RWPE1 (cell line): ENCODE measurements at regions not wholly inside any gene's neighbourhood (a gene's known extent, or its start where the extent isn't known, plus 50 kb on each side); places are given as distances from the start of the nearest gene placed in this dataset.

Source experiments
- CTCF ChIA-PET: fragments of 350-600 bp; sonication (Branson Sonifier 250); formaldehyde crosslinking; extraction: SDS; loops from one replicate; lab custom pipeline; 2021; lab: Yijun Ruan, JAX
- POLR2A ChIA-PET: fragments of 400-600 bp; formaldehyde crosslinking; extraction: SDS; loops from one replicate; lab custom pipeline; 2020; ENCODE audit warnings: antibody characterized with exemption; ENCODE audit not compliant: low non-redundant PET; lab: Yijun Ruan, JAX
- DNase-seq: peaks from one replicate; pipeline ENCODE4 v3.0.0; 2012; ENCODE audit warnings: low spot score
- H3K27ac ChIP-seq: fragments of 450-650 bp; 2 replicates; pipeline ENCODE4 v1.5.1; 2017
- TF ChIP-seq, protein P1 (sequence below): fragments of 450-650 bp; conservative IDR thresholded peaks from 2 replicates; pipeline ENCODE4 v1.5.1; 2017; ENCODE audit warnings: low read depth, mild to moderate bottlenecking

DNA sequence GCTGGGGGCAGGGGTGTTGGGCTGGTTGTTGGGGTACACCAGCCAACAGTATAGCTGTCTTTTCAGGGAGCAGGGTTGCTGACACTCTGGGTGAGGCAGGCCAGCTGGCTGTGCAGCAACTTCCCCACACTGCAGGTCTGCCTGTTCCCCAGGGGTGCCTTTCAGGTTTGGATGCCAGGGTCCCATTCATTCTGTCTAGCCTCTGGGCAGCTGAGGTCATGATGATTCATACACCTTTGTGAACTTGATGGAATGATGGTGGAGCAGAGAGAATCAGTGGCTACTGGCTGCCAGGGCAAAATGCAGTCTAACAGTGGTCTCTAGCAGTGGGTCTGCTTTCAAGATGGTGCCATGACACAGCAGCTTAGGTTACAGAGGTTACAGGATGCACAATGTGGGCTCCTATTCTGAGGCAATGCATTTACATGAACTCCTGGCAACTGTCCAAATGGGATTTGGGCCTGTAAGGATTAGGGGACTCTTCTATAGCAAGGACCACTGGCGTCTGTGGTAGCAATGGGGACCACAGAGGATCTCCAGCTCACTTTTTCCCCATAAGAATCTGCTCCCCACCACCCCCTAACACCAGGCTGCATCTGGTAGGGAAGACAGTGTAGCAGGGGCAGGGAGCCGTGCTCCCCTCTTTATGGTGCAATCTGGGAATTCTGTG, 103.7 kb downstream of the FEM1C start:
- POLR2A ChIA-PET: no interaction called here
- no peak overlapping the region for H3K27ac ChIP-seq

DNA sequence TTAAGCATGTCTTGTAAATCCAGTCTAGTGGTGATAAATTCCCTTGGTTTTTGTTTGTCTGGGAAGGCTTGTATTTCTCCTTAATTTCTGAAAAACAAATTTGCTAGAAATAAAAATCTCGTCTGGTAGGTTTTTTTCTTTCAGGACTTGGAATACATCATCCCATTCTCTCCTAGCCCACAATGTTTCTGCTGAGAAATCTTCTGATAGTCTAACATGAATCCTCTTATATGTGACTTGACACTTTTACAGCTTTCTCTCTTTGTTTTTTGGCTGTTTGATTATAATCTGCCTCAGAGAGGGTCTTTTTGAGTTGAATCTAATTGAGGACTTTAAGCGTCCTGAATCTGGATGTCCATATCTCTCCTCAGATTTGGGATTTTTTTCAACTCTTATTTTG, 104.9 kb downstream of the FEM1C start:
- ChIA-PET POLR2A (no interaction called here), CTCF (no interaction called here)
- DNase-seq: no peak
- TF ChIP-seq, protein P1, sequence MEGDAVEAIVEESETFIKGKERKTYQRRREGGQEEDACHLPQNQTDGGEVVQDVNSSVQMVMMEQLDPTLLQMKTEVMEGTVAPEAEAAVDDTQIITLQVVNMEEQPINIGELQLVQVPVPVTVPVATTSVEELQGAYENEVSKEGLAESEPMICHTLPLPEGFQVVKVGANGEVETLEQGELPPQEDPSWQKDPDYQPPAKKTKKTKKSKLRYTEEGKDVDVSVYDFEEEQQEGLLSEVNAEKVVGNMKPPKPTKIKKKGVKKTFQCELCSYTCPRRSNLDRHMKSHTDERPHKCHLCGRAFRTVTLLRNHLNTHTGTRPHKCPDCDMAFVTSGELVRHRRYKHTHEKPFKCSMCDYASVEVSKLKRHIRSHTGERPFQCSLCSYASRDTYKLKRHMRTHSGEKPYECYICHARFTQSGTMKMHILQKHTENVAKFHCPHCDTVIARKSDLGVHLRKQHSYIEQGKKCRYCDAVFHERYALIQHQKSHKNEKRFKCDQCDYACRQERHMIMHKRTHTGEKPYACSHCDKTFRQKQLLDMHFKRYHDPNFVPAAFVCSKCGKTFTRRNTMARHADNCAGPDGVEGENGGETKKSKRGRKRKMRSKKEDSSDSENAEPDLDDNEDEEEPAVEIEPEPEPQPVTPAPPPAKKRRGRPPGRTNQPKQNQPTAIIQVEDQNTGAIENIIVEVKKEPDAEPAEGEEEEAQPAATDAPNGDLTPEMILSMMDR: no peak
- H3K27ac ChIP-seq: no peak overlapping the region

More for the DNA sequence above, 103.7 kb downstream of the FEM1C start:
- TF ChIP-seq, protein P1: no peak
- CTCF ChIA-PET: interaction anchor here (0.6 kb wide), 1 partner anchor 11 kb away, joined by 4 read pairs; no protein-coding TSS in a partner anchor
- no peak for DNase-seq

DNA sequence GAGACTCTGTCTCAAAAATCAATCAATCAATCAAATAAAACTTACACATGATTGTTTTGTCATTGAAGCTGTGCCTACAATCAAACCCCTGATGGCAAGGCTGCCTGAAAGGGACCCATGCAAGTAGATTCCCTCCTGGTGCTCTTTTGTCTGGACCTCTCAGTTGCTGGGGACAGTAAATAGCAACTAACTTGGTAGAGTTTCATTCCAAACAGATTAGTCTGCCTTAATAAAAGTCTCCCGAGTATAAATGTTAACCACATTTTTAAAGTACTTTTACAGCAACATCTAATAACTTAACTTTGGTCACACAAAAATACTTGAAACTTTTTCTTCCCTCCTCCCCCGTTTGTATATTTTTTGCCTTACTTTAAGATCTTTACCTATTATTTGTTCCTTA, 105.5 kb downstream of the FEM1C start:
- H3K27ac ChIP-seq: no peak overlapping the region
- TF ChIP-seq, protein P1: no peak
- no peak for DNase-seq
- POLR2A ChIA-PET: no interaction called here
- CTCF ChIA-PET: interaction anchor here (0.6 kb wide), 2 partner anchors 32 to 65 kb away, joined by 3 to 4 read pairs; no protein-coding TSS in a partner anchor

DNA sequence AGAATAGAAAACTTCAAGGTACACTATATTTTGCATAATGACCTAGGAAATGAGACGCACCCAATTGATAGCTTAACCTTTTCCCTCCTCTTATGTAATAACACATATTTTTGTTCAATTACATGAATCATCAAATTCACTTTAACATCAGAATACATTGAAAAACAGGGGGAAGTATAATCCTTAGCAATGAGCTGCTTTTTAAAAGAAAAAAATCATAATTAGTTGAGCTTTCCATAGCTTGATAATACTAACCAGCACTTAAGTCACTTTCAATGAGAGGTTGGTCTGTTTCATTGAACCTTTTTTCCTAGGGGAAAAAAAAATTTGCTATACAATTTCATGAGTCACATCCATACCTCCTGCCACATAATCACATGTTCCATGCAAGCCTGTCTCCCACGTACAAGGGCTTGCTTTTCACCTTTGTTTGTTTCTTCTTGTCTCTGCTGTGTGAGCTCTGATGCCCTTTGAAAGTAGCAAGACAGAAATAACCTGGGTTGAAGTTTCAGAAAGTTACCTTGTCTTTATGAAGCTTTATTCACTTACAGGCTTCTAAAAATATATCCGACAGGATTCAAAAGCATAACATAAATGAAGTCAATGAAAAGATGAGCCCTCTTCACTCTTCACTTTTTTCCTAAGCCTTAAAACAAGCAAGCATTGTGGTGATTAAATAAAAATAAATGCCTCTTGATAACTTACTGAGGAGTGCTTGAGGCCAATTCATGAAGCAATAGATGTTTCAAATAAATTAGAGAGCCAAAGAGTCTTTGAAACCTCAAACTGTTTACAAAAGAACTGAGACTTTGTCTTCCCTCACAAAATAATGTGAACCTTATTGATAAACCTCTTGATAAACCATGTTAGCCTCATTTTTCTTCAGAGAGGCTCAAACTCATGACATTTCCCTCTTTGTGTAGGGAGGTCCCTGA, 108.5 kb downstream of the FEM1C start:
- peak; percentile 65 for DNase-seq
- ChIA-PET CTCF (interaction anchor here (0.6 to 0.7 kb wide), 4 partner anchors 15 to 1420 kb away, joined by 3 read pairs; no protein-coding TSS in a partner anchor), POLR2A (no interaction called here)
- TF ChIP-seq, protein P1: no peak
- no peak overlapping the region for H3K27ac ChIP-seq

DNA sequence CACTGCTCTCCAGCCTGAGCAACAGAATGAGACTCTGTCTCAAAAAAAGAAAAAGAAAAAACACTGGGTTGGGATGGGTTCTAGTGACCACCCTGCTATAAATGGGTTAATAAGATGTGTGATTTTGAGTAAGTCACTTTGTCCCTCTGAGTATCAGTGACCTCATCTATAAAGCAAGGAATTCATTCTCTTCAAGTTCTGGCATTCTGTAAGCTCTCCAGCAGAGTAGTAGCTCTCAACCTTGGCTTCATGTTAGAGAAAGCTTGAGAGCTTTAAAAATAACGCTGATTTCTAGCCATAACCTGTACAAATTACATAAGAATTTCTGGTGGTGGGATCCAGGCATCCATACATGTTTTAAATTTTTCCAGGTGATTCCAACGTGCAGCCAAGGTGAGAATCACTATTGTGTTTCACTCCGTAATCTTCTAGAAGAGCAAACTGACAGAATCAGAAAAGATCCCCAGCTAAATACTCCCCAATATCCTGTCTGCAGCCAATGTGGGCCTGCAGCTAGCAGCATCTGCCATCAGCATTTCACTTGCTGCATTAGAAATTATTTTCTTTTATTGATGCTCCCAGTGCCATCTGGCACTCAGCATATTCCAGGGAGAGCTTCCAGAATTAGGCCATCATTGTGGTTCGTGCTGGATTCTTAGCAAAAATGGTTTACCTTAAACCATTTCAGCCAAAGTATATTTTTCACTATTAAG, 109.4 kb downstream of the FEM1C start:
- POLR2A ChIA-PET: no interaction called here
- CTCF ChIA-PET: interaction anchor here (0.5 to 0.7 kb wide), 6 partner anchors 16 to 1420 kb away, joined by 3 to 5 read pairs (median 3); no protein-coding TSS in a partner anchor
- H3K27ac ChIP-seq: no peak overlapping the region
- TF ChIP-seq, protein P1: no peak
- no peak for DNase-seq

DNA sequence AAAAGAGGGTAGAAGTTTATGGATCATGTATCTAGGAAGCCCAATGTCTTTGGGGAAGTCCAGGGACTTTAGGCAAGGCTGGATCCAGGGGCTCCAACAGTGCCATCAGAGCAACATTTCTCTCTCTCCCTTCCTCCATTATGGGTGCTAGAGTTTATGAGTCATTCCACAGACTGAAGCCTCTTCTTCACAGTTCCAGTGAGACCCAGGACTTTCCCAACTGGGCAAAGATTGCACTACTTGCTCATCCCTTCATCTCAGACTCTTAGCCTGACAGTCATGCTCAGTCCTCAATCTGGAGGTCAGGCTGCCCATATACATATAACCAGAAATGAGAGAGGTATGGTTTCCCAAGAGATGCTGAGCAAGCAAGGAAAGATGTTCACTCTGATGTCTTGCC, 110.7 kb downstream of the FEM1C start:
- no peak overlapping the region for H3K27ac ChIP-seq
- no peak for DNase-seq
- POLR2A ChIA-PET: no interaction called here
- TF ChIP-seq, protein P1: no peak
- CTCF ChIA-PET: no interaction called here
